Choroid plexus epithelial cell (primary cell): ENCODE measurements at regions not wholly inside any gene's neighbourhood (a gene's known extent, or its start where the extent isn't known, plus 50 kb on each side); places are given as distances from the start of the nearest gene placed in this dataset.
"Not testable (repeated sequence)": the region's sequence is repeated elsewhere in the genome, so short reads cannot be mapped to it uniquely, and the experiment has no call there.

Experiments
- DNase-seq: peaks from one replicate; pipeline ENCODE4 v3.0.0-alpha.2; 2010; ENCODE audit warnings: low read depth
- H3K4me3 ChIP-seq: 2 replicates; pipeline ENCODE4 v1.5.1; 2011; ENCODE audit warnings: low read depth, mild to moderate bottlenecking, control low read depth, low read length, moderate library complexity
- TF ChIP-seq, protein P1 (sequence below): conservative IDR thresholded peaks from 2 replicates; pipeline ENCODE4 v1.5.1; 2011; ENCODE audit warnings: low read depth, mild to moderate bottlenecking, control low read depth, inconsistent platforms, low read length, moderate library complexity

DNA sequence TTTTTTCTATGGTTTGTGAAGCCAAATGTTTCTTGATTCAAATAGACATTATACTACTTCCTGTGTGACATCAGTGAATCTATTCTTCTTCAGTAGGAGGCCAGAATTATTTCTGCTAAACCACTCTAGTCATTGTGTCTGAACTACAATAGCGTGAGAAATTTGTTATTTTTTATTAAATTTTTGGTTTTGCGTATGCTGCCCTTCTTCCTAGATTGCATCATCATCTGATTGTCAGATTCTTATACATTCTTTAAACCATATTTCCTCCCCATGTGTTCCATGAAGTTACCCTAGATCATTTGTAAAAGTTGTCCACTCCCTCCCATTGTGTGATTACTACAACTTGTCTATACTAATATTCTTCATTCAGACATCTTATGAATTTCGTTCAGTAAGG, 187.8 kb upstream of the SPRY2 start:
- TF ChIP-seq, protein P1, sequence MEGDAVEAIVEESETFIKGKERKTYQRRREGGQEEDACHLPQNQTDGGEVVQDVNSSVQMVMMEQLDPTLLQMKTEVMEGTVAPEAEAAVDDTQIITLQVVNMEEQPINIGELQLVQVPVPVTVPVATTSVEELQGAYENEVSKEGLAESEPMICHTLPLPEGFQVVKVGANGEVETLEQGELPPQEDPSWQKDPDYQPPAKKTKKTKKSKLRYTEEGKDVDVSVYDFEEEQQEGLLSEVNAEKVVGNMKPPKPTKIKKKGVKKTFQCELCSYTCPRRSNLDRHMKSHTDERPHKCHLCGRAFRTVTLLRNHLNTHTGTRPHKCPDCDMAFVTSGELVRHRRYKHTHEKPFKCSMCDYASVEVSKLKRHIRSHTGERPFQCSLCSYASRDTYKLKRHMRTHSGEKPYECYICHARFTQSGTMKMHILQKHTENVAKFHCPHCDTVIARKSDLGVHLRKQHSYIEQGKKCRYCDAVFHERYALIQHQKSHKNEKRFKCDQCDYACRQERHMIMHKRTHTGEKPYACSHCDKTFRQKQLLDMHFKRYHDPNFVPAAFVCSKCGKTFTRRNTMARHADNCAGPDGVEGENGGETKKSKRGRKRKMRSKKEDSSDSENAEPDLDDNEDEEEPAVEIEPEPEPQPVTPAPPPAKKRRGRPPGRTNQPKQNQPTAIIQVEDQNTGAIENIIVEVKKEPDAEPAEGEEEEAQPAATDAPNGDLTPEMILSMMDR, result no peak
- no peak overlapping the region for H3K4me3 ChIP-seq
- no peak for DNase-seq

DNA sequence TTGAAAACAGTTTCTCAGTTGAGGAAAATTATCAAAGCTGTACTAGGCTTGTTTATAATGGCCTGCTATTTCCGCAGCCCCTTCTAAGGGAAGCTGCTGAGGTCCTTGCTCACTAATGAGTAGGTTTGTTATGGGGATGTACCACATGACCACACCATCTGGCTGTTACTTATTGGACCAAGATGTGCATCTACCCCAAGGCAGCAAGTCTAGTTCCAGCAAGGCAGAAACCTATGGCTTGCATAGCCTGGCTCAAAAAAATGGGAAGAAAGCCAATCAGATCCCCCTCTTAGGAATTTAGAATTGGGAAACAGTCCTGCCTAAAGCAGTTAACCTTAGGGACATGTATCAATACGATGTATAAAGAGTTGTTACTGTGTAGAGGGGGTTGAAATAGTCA, 186.5 kb upstream of the SPRY2 start:
- TF ChIP-seq, protein P1, result no peak
- no peak overlapping the region for H3K4me3 ChIP-seq
- DNase-seq, result no peak

DNA sequence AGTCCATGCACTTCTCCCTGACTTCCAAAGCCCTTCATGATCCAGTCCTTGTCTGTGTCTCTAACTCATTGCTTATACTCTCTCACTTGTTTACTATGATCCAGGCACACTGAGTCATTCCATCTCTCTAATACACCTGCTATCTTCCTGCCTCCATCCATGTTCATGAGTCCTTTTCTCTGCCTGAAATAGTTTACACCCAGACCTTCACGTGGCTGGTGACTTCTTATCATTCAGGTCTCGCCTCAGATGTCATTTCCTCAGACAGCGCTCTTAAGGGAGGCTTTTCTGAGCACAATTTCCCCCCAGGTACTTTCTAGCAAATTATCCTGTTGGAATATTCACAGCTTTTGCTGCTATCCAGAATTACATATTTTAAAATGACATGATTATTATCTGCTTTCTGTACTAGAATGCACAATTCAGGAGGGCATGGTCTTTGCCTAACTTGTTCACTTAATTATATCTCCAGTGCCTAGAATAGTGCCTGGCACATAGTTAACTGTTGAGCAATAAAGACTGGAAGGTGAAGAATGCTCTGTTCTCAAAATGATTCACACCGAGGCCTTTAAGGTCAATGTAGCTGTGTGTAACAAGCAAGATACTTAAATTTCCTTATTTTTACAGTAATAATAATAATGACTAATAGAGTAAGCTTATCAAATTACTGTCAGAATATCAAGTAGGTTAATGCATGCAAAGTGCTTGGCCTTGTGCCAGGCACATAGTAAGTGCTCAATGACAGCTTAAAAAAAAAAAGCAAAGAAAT, 183.7 kb upstream of the SPRY2 start:
- TF ChIP-seq, protein P1, result no peak
- peak; percentile 62 for DNase-seq
- H3K4me3 ChIP-seq, result no peak overlapping the region

DNA sequence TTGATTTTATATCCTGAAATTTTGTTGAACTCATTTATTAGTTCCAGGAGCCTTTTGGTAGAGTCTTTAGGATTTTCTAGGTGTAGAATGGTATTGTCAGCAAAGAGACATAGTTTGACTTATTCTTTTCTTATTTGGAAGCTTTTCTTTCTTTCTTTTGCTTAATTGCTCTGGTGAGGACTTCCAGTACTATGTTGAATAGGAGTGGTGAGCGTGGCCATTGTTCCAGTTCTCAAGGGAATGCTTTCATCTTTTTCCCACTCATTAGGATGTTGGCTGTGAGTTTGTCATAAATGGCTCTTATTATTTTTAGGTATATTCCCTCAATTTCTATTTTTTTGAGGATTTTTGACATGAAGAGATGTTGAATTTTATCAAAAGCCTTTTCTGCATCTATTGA, 182.2 kb upstream of the SPRY2 start:
- TF ChIP-seq, protein P1, result no peak
- no peak overlapping the region for H3K4me3 ChIP-seq
- no peak for DNase-seq

DNA sequence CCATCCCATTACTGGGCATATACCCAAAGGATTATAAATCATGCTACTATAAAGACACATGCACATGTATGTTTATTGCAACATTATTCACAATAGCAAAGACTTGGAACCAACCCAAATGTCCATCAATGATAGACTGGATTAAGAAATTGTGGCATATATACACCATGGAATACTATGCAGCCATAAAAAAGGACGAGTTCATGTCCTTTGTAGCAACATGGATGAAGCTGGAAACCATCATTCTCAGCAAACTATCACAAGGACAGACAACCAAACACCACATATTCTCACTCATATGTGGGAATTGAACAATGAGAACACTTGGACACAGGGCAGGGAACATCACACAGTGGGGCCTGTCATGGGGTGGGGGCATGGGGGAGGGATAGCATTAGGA, 181.5 kb upstream of the SPRY2 start:
- not testable (repeated sequence) for H3K4me3 ChIP-seq, DNase-seq

DNA sequence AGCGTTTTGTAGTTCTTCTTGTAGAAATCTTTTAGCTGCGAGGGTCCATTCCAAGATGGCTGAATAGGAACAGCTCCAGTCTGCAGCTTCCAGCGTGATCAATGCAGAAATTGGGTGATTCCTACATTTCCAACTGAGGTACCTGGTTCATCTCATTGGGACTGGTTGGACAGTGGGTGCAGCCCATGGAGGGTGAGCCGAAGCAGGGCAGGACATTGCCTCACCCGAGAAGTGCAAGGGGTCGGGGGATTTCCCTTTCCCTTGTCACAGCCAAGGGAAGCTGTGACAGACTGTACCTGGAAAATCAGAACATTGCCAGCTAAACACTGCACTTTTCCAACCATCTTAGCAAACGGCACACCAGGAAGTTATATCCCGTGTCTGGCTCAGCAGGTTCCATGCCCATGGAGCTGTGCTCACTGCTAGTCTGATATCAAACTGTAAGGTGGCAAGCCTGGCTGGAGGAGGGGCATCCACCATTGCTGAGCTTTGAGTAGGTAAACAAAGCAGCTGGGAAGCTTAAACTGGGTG, 176.0 kb upstream of the SPRY2 start:
- H3K4me3 ChIP-seq, result no peak overlapping the region
- no peak for DNase-seq
- TF ChIP-seq, protein P1, result no peak

DNA sequence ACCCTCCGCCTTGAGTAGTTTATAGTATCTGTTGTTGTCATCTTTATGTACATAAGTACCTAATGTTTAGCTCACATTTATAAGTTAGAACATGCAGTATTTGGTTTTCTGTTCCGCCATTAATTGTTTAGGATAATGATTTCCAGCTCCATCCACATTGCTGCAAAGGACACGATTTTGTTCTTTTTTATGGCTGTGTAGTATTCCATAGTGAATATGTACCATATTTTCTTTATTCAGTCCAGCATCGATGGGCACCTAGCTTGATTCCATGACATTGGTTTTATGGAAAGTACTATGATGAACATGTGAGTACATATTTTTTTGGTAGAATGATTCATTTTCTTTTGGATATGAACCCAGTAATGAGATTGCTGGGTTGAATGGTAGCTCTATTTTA, 174.4 kb upstream of the SPRY2 start:
- DNase-seq, result no peak
- no peak overlapping the region for H3K4me3 ChIP-seq
- TF ChIP-seq, protein P1, result no peak
